Stimulated activated CD8-positive, alpha-beta memory T cell treated with anti-CD3 and anti-CD28 coated beads, Interleukin-4, amount 100 ng/mL, for 1 hour (primary cell): ENCODE measurements at regions not wholly inside any gene's neighbourhood (a gene's known extent, or its start where the extent isn't known, plus 50 kb on each side); places are given as distances from the start of the nearest gene placed in this dataset.

Source experiments
- DNase-seq, 2 donors: peaks; one replicate each; pipeline ENCODE4 v3.0.0-alpha.2; 2020; ENCODE audit warnings: low read depth in 2 of 2, low spot score in 1 of 2

DNA sequence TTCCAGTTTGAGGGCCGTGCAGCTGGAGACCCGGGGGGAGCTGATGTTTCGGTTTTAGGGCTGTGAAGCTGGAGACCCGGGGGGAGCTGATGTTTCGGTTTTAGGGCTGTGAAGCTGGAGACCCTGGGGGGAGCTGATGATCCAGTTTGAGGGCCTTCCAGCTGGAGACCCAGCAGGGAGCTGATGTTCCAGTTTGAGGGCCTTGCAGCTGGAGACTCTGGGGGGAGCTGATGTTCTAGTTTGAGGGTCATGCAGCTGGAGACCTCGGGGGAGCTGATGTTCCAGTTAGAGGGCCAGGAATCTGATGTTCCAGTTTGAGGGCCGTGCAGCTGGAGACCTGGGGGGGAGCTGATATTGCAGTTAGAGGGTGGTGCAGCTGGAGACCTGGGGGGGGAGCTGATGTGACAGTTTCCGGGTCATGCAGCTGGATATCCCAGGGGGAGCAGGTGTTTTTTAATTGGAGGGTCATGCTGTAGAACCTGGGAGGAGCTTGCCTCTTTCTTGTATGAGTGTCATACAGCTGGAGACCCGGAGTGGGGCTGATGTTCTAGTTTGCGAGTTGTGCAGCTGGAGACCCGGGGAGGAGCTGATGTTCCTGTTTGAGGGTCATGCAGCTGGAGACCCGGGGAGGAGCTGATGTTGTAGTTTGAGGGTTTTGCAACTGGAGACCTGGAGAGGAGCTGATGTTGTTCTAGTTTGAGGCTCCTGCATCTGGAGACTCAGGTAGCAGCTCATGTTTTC, 153.2 kb downstream of the RTP5 start:
- DNase-seq: no peak

DNA sequence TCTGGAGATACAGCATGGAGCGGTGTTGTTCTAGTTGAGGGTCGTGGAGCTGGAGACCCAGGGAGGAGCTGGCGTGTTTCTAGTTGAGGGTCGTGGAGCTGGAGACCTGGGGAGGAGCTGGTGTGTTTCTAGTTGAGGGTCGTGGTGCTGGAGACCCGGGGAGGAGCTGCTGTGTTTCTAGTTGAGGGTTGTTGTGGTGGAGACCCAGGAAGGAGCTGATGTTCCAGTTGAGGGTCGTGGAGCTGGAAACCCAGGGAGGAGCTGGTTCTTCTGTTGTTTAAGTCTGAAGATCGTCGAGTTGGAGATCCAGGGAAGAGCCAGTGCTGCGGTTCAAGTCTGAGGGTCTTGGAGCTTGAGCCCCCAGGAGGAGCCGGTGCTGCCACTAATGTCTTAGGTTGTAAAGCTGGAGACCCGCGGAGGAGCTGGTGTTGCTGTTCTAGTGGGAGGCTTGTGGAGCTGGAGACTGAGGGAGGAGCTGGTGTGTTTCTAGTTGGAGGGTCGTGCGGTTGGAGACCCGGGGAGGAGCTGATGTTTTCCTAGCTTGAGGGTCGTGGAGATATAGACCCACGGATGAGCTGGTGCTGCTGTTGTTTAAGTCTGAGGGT, 155.3 kb downstream of the RTP5 start:
- no peak for DNase-seq

GRCh38 chr2:242027676-242028450, 158.3 kb downstream of the RTP5 start:
- DNase-seq: no peak

DNA sequence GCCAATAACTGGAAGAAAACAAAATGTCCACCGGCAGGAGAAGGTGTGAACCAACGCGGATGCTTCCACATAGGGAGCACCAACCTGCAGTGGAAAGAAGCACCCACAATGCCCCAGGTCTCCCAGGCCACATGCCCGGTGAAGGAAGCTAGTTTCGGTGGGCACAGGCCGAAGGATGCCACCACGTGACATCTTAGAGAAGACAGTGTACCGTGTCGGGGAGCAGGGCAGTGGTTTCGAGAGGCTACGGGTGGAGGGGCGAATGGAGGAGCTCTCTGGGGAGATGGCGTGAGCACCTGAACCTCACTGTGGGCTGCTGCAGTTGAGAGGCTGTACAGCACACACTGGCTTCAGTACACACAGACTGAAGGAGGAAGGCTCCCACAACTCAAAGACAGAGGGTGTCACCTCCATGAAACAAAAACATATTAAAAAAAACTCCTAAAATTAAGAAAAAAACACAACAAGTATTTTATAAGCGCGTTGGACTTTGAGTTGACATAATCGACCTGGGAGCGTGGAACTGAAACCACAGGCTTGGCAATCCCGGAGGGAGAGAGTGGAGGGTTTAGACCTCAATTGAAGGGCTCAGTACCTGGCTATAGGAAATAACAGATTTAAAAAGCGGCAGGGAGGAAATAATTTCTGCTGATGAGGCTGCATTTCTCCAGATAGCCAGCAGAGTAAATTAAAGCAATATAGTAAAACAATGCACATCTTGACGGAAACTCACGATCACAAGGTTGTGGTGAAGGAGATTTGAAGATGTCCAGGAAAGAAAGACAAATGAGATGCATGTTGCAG, 160.1 kb downstream of the RTP5 start:
- DNase-seq: no peak

- DNase-seq: no peak
These were observed 160.7 kb downstream of the RTP5 start for GRCh38 chr2:242030226-242030575.

DNA sequence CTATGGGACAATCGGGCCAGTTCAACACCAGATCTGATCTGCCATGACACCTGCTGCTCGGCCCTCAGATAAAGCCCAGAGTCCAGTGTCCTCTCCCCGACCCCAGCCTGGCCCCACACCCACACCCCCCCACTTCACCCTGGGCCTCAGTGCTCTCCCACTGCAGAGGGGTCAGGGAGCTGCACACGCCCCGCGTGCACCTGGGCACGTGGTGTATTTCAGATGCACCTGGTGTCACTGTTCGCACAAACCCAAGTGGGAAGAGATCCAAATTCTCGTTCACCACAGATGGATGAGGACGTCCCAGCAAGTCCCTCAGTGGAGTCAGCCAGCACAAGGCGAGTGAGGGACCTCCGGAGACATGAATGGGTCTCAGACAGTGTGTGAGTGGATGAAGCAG, 161.3 kb downstream of the RTP5 start:
- DNase-seq: no peak

DNA sequence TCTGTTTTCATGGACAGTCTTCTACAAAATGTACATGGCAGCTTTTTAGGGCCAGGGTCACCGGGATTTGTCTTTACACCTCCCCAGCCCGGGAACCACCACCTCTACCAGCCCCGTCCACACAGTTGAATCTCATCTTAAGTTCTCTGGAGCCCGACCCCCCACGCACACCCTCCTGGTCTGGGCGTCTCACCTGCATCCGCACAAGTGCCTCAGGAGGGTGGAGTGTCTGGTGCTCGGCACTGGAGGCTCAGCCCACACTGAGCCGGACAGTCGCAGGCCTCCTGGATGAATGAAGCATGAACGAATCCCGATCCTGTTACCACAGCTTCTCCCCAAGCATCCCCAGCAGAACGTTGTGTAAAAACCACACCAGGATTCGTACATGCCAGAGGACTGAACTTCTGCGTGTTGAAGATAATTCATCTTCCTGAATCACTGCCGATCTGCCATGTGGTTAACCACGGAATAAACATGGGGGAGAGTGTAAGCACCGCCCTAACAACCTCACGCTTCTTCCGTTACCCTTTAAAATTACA, 162.0 kb downstream of the RTP5 start:
- DNase-seq: peak; percentile 22 to 41

- no peak for DNase-seq
These were observed 163.5 kb downstream of the RTP5 start for GRCh38 chr2:242032780-242033656.

DNA sequence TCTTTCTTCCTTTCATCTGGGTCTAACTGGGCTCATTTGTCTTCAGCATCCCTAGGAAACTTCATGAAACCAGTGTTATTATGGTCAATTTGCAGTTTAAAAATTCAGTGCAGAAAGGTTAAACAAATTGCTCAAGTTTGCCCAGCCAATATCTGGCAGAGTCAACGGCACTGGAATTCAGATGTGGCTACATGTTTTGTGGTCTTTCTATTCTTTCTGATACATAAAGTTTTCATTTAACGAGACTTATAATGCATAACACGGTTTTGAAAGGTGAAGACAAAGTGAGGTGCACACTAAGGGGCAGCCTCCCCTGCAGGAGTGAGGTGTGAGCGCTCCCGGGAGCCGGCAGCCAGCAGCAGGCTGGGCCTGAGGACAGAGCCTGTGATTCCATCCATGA, 164.6 kb downstream of the RTP5 start:
- no peak for DNase-seq

- DNase-seq: no peak
These were observed 165.7 kb downstream of the RTP5 start for GRCh38 chr2:242034996-242035814.

DNA sequence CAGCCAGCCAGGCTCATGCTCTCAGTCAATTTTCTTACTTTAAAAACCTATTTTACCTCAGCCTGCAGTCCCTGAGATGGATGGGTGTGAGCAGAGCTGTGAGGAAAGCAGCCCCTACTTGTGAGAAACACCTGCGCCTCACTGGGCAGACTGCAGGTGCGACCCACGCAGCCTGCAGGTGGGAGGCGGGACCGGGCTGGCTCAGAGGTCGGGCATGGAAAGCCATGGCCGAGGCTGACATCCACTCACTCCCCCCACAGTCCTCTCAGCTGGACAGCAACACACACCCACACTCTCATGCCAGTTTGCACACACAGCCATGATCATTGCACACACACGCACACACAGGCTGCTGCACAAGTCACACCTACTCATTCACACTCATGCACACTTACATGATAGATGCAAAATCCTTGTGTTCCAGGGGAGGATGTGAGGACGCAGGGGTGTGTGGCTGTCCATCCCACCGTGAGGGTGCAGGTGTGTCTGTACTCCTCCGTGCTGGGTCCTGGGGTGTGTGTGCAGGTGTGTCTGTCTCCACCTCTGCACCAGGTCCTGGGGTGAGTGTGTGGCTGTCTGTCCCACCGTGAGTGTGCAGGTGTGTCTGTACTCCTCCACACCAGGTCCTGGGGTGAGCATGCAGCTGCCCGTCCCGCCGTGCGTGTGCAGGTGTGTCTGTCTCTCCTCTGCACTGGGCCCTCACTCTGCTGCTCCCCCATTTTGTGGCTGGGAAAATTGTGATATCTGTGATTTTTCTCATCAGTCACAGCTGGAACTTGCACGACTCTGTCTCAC, 166.5 kb downstream of the RTP5 start:
- no peak for DNase-seq

- no peak for DNase-seq
These were observed 167.1 kb downstream of the RTP5 start for GRCh38 chr2:242036653-242036950.

DNA sequence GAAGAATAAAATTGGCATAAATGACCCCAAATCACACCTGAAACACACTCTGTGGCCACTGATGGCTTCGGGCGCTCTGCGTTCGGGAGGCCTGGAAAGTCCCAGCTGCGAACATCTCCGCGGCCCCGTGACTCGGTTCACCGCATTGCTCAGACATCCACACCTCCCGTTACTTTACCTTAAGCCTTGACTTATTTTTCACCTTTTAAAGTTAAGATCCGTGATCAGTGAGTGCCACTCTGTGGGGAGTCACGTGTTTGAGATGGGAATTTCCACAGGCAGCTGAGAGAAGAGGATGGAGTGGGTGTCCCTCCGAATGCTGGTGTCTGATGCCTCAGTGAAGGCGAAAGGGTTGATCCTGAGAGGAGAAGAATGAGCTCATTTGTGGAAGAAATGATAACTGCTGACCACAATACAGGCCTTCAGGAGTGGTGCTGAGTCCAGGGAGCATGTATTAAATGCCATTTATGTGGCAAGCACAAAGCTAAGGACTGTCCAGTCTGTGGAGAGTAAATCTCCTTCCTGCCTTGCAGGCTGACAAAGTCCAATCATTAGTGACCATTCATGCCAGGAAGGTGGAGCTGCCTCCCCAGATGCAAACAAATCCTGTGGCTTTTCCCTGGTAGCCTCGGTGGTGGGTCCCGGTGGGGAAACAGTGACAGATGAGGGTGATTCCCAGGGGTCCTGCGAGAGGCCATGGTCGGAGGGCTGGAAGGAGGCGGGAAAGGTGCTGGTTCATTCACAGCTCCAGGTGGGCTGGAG, 168.8 kb downstream of the RTP5 start:
- no peak for DNase-seq

DNA sequence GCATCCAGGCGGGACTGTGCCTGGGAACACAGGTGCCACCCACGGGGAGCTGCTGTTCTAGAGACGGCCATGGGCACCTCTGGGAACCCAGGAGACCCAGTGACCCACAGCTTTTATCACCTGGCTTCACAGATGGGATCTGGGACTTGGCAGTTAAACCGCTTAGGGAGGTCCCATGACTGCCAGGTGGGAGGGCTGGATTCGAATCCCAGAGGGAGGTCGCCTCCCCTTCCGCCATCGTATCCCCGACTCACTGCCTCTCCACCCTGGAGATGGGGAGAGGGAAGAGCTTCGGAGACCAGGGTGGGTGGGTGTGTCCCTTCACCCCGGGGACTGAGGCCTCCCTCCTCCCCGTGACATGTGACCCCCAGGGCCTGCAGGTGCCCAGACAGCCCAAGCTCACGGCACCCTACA, 169.4 kb downstream of the RTP5 start:
- DNase-seq: no peak

GRCh38 chr2:242040303-242040655, 170.8 kb downstream of the RTP5 start:
- DNase-seq: no peak

DNA sequence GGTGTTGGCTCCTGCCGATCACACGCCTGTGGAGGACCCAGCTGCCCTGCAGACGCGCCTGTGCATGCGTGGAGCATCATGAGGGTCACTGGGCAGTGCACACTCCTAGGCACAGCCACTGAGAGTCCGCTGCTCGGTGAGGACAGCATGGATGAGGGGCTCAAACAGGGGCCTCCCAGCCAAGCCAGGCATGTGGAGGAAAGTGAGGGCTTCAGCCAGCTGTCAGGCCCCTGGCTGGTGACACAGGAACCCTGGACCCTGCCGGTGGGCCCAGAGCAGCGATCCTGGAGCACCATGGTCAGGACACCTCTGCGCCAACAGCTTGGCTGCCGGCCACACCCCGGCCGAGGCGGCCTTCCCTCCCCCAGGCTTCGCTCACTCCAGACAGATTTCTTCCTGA, 171.2 kb downstream of the RTP5 start:
- DNase-seq: no peak

GRCh38 chr2:242041816-242042215, 172.3 kb downstream of the RTP5 start:
- no peak for DNase-seq
